ENCODE measurements at regions not wholly inside any gene's neighbourhood (a gene's known extent, or its start where the extent isn't known, plus 50 kb on each side); places are given as distances from the start of the nearest gene placed in this dataset.

- Histone ChIP-seq H3K27ac (ENCODE audit: low read length) (no peak overlapping the region), H3K79me2 (ENCODE audit: low read length) (no peaks in the 10 kb centered on the region), H3K4me2 (ENCODE audit: low read length) (no peak overlapping the region), H3K4me3 (ENCODE audit: low read length) (no peak overlapping the region), H3K9me3 (ENCODE audit: insufficient read depth, low read length) (no peaks in the 10 kb centered on the region), H4K20me1 (ENCODE audit: insufficient read depth, low read length) (no peaks in the 10 kb centered on the region), H3K9ac (ENCODE audit: low read length) (no peak overlapping the region), H3K4me1 (ENCODE audit: low read length) (no peaks in the 10 kb centered on the region), H2AFZ (ENCODE audit: low read depth, low read length) (no peak overlapping the region), H3K27me3 (ENCODE audit: low read depth, low read length) (no peaks in the 10 kb centered on the region), H3K36me3 (replicated peaks; ENCODE audit: low read depth, low read length) (no peaks in the 10 kb centered on the region)
- TF ChIP-seq EZH2phosphoT487 (IDR thresholded peaks at IDR 0.05; ENCODE audit: low read depth) (no peak), CTCF (IDR thresholded peaks at IDR 0.05; ENCODE audit: low read depth, low read length) (no peak)
These were observed 600.5 kb upstream of the MGMT start for GRCh38 chr10:128866551-128866950.

- Histone ChIP-seq H3K9me3 (ENCODE audit: insufficient read depth, low read length) (no peaks in the 10 kb centered on the region), H3K4me3 (ENCODE audit: low read length) (no peak overlapping the region), H3K4me2 (ENCODE audit: low read length) (no peak overlapping the region), H4K20me1 (ENCODE audit: insufficient read depth, low read length) (no peaks in the 10 kb centered on the region), H3K4me1 (ENCODE audit: low read length) (no peaks in the 10 kb centered on the region), H3K9ac (ENCODE audit: low read length) (no peak overlapping the region), H3K36me3 (replicated peaks; ENCODE audit: low read depth, low read length) (no peaks in the 10 kb centered on the region), H3K27me3 (ENCODE audit: low read depth, low read length) (no peaks in the 10 kb centered on the region), H2AFZ (ENCODE audit: low read depth, low read length) (no peak overlapping the region), H3K79me2 (ENCODE audit: low read length) (no peaks in the 10 kb centered on the region), H3K27ac (ENCODE audit: low read length) (no peak overlapping the region)
- TF ChIP-seq CTCF (IDR thresholded peaks at IDR 0.05; ENCODE audit: low read depth, low read length), result no peak
- no peak for TF ChIP-seq EZH2phosphoT487 (IDR thresholded peaks at IDR 0.05; ENCODE audit: low read depth)
These were observed 599.8 kb upstream of the MGMT start for GRCh38 chr10:128867210-128867609.

GRCh38 chr10:128867819-128868218 is 599.2 kb upstream of the MGMT start:
- no peaks in the 10 kb centered on the region for H3K27me3 ChIP-seq (ENCODE audit: low read depth, low read length)
- H3K9ac ChIP-seq (ENCODE audit: low read length), result no peak overlapping the region
- no peak overlapping the region for H2AFZ ChIP-seq (ENCODE audit: low read depth, low read length)
- H3K36me3 ChIP-seq (replicated peaks; ENCODE audit: low read depth, low read length), result no peaks in the 10 kb centered on the region
- H3K27ac ChIP-seq (ENCODE audit: low read length), result no peak overlapping the region
- TF ChIP-seq CTCF (IDR thresholded peaks at IDR 0.05; ENCODE audit: low read depth, low read length) (no peak), EZH2phosphoT487 (IDR thresholded peaks at IDR 0.05; ENCODE audit: low read depth) (no peak)
- no peaks in the 10 kb centered on the region for H3K9me3 ChIP-seq (ENCODE audit: insufficient read depth, low read length)
- no peaks in the 10 kb centered on the region for H4K20me1 ChIP-seq (ENCODE audit: insufficient read depth, low read length)
- no peak overlapping the region for H3K4me3 ChIP-seq (ENCODE audit: low read length)
- no peak overlapping the region for H3K4me2 ChIP-seq (ENCODE audit: low read length)
- H3K4me1 ChIP-seq (ENCODE audit: low read length), result no peaks in the 10 kb centered on the region
- H3K79me2 ChIP-seq (ENCODE audit: low read length), result no peaks in the 10 kb centered on the region

DNA sequence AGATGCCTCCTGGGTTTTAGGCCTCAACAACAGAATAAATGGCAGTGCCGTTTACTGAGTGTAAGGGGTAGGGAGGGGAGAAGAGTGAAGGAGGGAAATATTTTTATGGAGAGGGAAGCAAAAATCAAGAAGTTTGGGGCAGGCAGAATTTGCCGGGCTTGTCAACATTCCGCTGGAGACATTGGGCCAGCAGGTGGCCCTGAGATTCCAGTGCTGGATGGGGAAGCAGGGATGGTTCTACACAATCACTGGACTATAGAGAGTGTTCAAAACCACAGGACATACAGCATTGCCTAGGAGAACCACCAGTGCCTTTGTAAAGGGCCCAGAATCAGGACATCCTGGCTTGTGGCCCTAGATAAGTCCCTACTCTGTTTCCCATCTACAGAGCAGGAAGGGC is 598.6 kb upstream of the MGMT start:
- Histone ChIP-seq H2AFZ (ENCODE audit: low read depth, low read length) (no peak overlapping the region), H3K4me3 (ENCODE audit: low read length) (no peak overlapping the region), H3K27ac (ENCODE audit: low read length) (no peak overlapping the region), H3K79me2 (ENCODE audit: low read length) (no peaks in the 10 kb centered on the region), H3K36me3 (replicated peaks; ENCODE audit: low read depth, low read length) (no peaks in the 10 kb centered on the region), H3K9me3 (ENCODE audit: insufficient read depth, low read length) (no peaks in the 10 kb centered on the region), H3K4me1 (ENCODE audit: low read length) (no peaks in the 10 kb centered on the region), H4K20me1 (ENCODE audit: insufficient read depth, low read length) (no peaks in the 10 kb centered on the region), H3K4me2 (ENCODE audit: low read length) (no peak overlapping the region), H3K9ac (ENCODE audit: low read length) (no peak overlapping the region), H3K27me3 (ENCODE audit: low read depth, low read length) (no peaks in the 10 kb centered on the region)
- TF ChIP-seq EZH2phosphoT487 (IDR thresholded peaks at IDR 0.05; ENCODE audit: low read depth), result no peak
- no peak for TF ChIP-seq CTCF (IDR thresholded peaks at IDR 0.05; ENCODE audit: low read depth, low read length)

Data from OCI-LY3 (cell line).